OCI-LY3 (cell line): ENCODE measurements at regions not wholly inside any gene's neighbourhood (a gene's known extent, or its start where the extent isn't known, plus 50 kb on each side); places are given as distances from the start of the nearest gene placed in this dataset.

Experiments
- CTCF ChIP-seq: fragments of 200-600, 300-600 bp; sonication (generic); IDR thresholded peaks from 2 replicates; pipeline ENCODE4 v1.5.1; 2014; ENCODE audit warnings: antibody characterized with exemption, low read length, low read depth
- EZH2phosphoT487 ChIP-seq: fragments of 200-600 bp; shearing (Covaris generic); IDR thresholded peaks from 2 replicates; pipeline ENCODE4 v1.6.1; 2018; ENCODE audit warnings: antibody characterized with exemption, mixed run types, low read depth

- TF ChIP-seq CTCF (no peak), EZH2phosphoT487 (no peak)
Measured at GRCh38 chr1:29514361-29515169, 278.2 kb downstream of the PTPRU start.
